Nephron (organoid): ENCODE measurements at regions not wholly inside any gene's neighbourhood (a gene's known extent, or its start where the extent isn't known, plus 50 kb on each side); places are given as distances from the start of the nearest gene placed in this dataset.
A peak's percentile ranks its signal among the peaks of the same experiment; 100 is the strongest.

Experiments
- H3K27ac Mint-ChIP-seq, 3 experiments: 2 replicates each; pipeline ENCODE4 v1.8.0; 2020; ENCODE audit warnings: mixed read lengths in 3 of 3, mild to moderate bottlenecking in 2 of 3, moderate library complexity in 1 of 3
- H3K27me3 Mint-ChIP-seq: 2 replicates; pipeline ENCODE4 v1.8.0; 2021; ENCODE audit warnings: low read depth, mild to moderate bottlenecking, moderate library complexity, mixed read lengths
- H3K36me3 Mint-ChIP-seq: 2 replicates; pipeline ENCODE4 v1.8.0; 2020; ENCODE audit warnings: low read depth, mixed read lengths
- H3K4me1 Mint-ChIP-seq: 2 replicates; pipeline ENCODE4 v1.8.0; 2020; ENCODE audit warnings: mixed read lengths
- H3K4me3 Mint-ChIP-seq, 3 experiments: 2 replicates each; pipeline ENCODE4 v1.8.0; 2020; ENCODE audit warnings: mild to moderate bottlenecking in 3 of 3, mixed read lengths in 3 of 3, moderate library complexity in 2 of 3
- H3K9me3 Mint-ChIP-seq: 2 replicates; pipeline ENCODE4 v1.8.0; 2020; ENCODE audit warnings: mixed read lengths
- TF ChIP-seq, protein P1 (sequence below), 3 experiments: fragments of 200-600 bp; sonication (generic); IDR thresholded peaks; one replicate each; pipeline ENCODE4 v1.5.0; 2021; ENCODE audit warnings: antibody characterized with exemption in 3 of 3; ENCODE audit not compliant: unreplicated experiment in 3 of 3

- TF ChIP-seq, protein P1, sequence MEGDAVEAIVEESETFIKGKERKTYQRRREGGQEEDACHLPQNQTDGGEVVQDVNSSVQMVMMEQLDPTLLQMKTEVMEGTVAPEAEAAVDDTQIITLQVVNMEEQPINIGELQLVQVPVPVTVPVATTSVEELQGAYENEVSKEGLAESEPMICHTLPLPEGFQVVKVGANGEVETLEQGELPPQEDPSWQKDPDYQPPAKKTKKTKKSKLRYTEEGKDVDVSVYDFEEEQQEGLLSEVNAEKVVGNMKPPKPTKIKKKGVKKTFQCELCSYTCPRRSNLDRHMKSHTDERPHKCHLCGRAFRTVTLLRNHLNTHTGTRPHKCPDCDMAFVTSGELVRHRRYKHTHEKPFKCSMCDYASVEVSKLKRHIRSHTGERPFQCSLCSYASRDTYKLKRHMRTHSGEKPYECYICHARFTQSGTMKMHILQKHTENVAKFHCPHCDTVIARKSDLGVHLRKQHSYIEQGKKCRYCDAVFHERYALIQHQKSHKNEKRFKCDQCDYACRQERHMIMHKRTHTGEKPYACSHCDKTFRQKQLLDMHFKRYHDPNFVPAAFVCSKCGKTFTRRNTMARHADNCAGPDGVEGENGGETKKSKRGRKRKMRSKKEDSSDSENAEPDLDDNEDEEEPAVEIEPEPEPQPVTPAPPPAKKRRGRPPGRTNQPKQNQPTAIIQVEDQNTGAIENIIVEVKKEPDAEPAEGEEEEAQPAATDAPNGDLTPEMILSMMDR (IDR thresholded peaks at IDR 0.05; ENCODE audit: unreplicated experiment in 3 of 3): no peak
- no peaks in the 10 kb centered on the region for H3K4me1 Mint-ChIP-seq
- peaks cover 25% of the 10 kb centered on the region for H3K36me3 Mint-ChIP-seq
- peak overlapping the region in 1 of 3 experiments; percentile 41 for H3K4me3 Mint-ChIP-seq
- no peaks in the 10 kb centered on the region for H3K27me3 Mint-ChIP-seq
- peaks cover 24% of the 10 kb centered on the region for H3K9me3 Mint-ChIP-seq
- H3K27ac Mint-ChIP-seq: peak overlapping the region; percentile 78 to 92 (median 84)
Observed at GRCh38 chr15:81914333-81914732, 131.5 kb downstream of the MEX3B start.

DNA sequence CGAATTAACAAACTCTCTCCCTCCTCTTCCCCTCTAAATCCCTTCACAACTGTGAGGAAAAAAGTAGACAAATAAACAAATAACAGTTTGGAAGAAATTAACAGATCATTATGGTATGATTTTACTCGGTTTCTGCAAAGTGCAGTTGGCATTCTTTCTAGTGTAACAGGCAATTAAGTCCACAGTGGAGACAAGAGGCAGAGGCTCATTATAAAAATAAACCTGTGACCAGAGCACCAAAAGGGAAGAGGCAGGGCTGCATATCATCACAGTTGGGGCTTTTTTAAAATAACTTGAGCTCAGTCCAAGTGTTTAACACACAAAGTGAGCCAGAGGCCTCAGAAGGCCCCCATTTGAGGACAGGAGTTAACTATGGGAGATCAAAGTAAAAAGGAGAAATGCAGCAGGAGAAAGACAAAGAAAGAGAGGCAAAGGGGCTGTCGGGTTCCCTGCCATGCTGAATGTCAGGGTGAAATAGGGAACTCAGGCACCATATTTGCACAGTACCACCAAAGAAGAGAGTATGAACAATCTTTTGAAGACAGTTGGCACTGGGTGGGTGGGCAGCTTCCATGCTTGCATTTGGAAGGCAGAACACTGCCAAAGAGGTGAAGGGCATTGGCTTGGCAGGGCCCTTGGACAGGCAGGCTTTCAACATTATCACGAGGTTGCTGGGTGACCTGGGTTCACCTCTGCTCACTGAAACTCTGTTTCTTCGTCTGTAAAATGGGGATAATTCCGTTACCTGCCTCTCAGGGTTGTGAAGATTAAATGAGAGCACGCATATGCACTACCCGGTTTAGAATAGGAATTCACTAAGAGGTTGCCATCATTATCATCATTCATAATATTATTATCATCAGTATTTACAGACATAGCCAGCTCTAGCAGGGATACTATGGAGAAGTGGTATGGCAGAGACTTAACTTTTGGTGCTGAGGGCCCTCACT is 134.5 kb downstream of the MEX3B start:
- Mint-ChIP-seq H3K4me3 (no peak overlapping the region), H3K27ac (no peak overlapping the region), H3K9me3 (no peaks in the 10 kb centered on the region), H3K27me3 (no peaks in the 10 kb centered on the region), H3K36me3 (no peaks in the 10 kb centered on the region), H3K4me1 (peaks cover 6% of the 10 kb centered on the region)
- TF ChIP-seq, protein P1 (IDR thresholded peaks at IDR 0.05; ENCODE audit: unreplicated experiment in 3 of 3): no peak

DNA sequence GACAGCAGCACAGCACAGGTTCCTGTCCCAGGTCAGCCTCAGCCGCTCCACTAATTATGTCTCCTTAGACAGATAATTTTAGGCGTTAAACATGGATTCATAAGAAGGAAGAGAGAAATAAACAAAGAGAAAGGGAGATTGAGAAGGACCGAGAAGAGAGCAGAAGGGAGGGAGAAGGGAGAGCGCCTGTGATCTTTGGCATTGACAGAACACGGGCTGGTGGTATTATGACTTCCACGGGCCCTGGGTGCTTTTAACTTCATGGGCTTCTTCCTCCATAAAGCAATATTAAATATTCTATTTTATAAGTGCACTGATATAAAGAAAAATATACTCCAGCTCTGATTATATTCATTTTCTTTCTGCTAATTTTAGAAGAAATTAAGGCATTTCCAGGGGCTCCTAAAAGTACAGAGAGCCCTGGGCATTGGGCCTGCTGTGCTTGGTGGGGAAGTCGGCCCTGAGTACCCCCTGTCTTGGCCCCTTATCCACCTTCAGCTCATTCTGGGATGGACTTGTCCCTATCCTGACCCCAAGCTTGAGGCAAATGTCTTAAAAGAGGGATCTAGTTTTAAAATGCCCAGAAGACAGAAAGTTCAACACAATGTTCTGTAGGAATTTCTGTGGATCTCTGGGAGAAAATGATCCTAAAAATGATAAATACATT is 135.3 kb downstream of the MEX3B start:
- no peaks in the 10 kb centered on the region for H3K9me3 Mint-ChIP-seq
- TF ChIP-seq, protein P1 (IDR thresholded peaks at IDR 0.05; ENCODE audit: unreplicated experiment in 3 of 3): no peak
- H3K27me3 Mint-ChIP-seq: no peaks in the 10 kb centered on the region
- H3K27ac Mint-ChIP-seq: no peak overlapping the region
- H3K4me1 Mint-ChIP-seq: peaks cover 13% of the 10 kb centered on the region
- no peak overlapping the region for H3K4me3 Mint-ChIP-seq
- H3K36me3 Mint-ChIP-seq: peaks cover 3% of the 10 kb centered on the region

- H3K36me3 Mint-ChIP-seq: peaks cover 3% of the 10 kb centered on the region
Observed at GRCh38 chr15:81909011-81909358, 136.8 kb downstream of the MEX3B start.

DNA sequence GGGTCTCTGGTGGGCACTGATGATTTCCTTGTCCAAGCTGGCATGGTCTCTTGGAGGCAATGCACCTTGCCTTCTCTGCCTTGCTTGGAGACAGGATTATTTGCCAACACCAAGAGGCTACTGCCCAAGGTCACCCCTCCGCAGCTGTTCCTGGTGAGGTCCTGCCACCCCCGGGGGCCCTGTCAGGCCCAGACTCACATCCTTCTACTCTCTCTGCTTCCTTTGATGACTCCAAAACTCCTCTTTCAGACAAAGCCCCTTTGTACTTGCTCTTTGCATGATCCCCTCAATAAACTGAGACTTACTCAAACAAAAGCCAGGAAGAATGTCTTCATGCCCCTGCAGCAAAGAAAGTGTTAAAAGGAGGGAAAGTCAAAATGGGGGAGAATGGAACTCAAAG is 137.7 kb downstream of the MEX3B start:
- Mint-ChIP-seq H3K9me3 (no peaks in the 10 kb centered on the region), H3K4me1 (peaks cover 14% of the 10 kb centered on the region), H3K27ac (peak overlapping the region in 1 of 3 experiments; percentile 11), H3K36me3 (peaks cover 3% of the 10 kb centered on the region), H3K27me3 (no peaks in the 10 kb centered on the region), H3K4me3 (no peak overlapping the region)
- TF ChIP-seq, protein P1 (IDR thresholded peaks at IDR 0.05; ENCODE audit: unreplicated experiment in 3 of 3): no peak

More at GRCh38 chr15:81909011-81909358, 136.8 kb downstream of the MEX3B start:
- H3K27me3 Mint-ChIP-seq: no peaks in the 10 kb centered on the region
- H3K4me3 Mint-ChIP-seq: no peak overlapping the region
- H3K4me1 Mint-ChIP-seq: peaks cover 14% of the 10 kb centered on the region
- no peak overlapping the region for H3K27ac Mint-ChIP-seq
- no peaks in the 10 kb centered on the region for H3K9me3 Mint-ChIP-seq
- TF ChIP-seq, protein P1 (IDR thresholded peaks at IDR 0.05; ENCODE audit: unreplicated experiment in 3 of 3): no peak
